Stimulated activated naive B cell treated with anti-CD40 and anti-IgM and Interleukin-4, amounts not matched to agents 10 μg/mL and 1 μg/mL and 100 μg/mL, for 72 hours (primary cell): ENCODE measurements at regions not wholly inside any gene's neighbourhood (a gene's known extent, or its start where the extent isn't known, plus 50 kb on each side); places are given as distances from the start of the nearest gene placed in this dataset.
A peak's percentile ranks its signal among the peaks of the same experiment; 100 is the strongest.

Experiments
- ATAC-seq, 2 donors: fragments of 150-1000 bp; cut with Tn5 transposase; replicated peaks; 2 replicates each; pipeline ENCODE4 v1.10.0; 2021; ENCODE audit warnings: moderate library complexity in 1 of 2
- DNase-seq: peaks from one replicate; pipeline ENCODE4 v3.0.0; 2021
- H3K27ac Mint-ChIP-seq: one replicate; pipeline ENCODE4 v1.8.0; 2022; ENCODE audit warnings: mild to moderate bottlenecking, mixed read lengths
- H3K27me3 Mint-ChIP-seq, 2 donors: one replicate each; pipeline ENCODE4 v1.8.0; 2022; ENCODE audit warnings: mixed read lengths in 2 of 2
- H3K36me3 Mint-ChIP-seq, 2 donors: one replicate each; pipeline ENCODE4 v1.8.0; 2022; ENCODE audit warnings: mixed read lengths in 2 of 2, mild to moderate bottlenecking in 1 of 2
- H3K4me1 Mint-ChIP-seq, 2 donors: one replicate each; pipeline ENCODE4 v1.8.0; 2022; ENCODE audit warnings: mixed read lengths in 2 of 2, mild to moderate bottlenecking in 1 of 2
- H3K4me3 Mint-ChIP-seq, 2 donors: one replicate each; pipeline ENCODE4 v1.8.0; 2022; ENCODE audit warnings: mild to moderate bottlenecking in 2 of 2, mixed read lengths in 2 of 2, moderate library complexity in 1 of 2
- H3K9me3 Mint-ChIP-seq, 2 donors: one replicate each; pipeline ENCODE4 v1.8.0; 2022; ENCODE audit warnings: mixed read lengths in 2 of 2, mild to moderate bottlenecking in 1 of 2

GRCh38 chr2:52571380-52572347 is 1195.9 kb upstream of the CHAC2 start:
- Mint-ChIP-seq H3K4me3 (no peak overlapping the region), H3K36me3 (no peaks in the 10 kb centered on the region), H3K9me3 (peaks cover 25 to 29% of the 10 kb centered on the region in 2 donors), H3K27ac (no peak overlapping the region), H3K4me1 (no peaks in the 10 kb centered on the region), H3K27me3 (no peaks in the 10 kb centered on the region)
- ATAC-seq (no peak), DNase-seq (no peak)

- Mint-ChIP-seq H3K4me3 (no peak overlapping the region), H3K4me1 (no peaks in the 10 kb centered on the region), H3K27me3 (no peaks in the 10 kb centered on the region), H3K27ac (no peak overlapping the region), H3K36me3 (no peaks in the 10 kb centered on the region), H3K9me3 (peaks cover 25 to 29% of the 10 kb centered on the region in 2 donors)
- DNase-seq (no peak), ATAC-seq (no peak)
Observed at GRCh38 chr2:52570716-52571115, 1196.9 kb upstream of the CHAC2 start.

DNA sequence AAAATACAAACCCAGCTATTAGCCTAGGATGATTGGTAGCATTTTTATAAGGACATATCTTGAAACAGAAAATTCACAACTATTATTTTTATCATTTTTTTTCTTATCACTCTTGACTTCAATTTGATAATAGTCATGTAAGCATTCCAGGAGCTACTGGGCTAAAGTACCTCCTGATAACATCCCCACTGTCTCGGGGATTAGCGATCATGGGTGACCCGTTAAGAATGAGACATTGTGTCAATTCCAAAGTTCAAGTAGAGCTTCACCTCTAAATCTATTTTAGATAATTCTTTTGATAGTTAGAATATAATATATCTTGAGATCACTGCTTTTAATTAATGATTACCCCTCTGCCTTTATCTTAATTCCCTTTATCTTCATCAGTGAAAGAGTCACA is 1204.5 kb upstream of the CHAC2 start:
- Mint-ChIP-seq H3K27me3 (no peaks in the 10 kb centered on the region), H3K9me3 (peaks cover 0 to 2% of the 10 kb centered on the region in 2 donors), H3K27ac (no peak overlapping the region)

DNA sequence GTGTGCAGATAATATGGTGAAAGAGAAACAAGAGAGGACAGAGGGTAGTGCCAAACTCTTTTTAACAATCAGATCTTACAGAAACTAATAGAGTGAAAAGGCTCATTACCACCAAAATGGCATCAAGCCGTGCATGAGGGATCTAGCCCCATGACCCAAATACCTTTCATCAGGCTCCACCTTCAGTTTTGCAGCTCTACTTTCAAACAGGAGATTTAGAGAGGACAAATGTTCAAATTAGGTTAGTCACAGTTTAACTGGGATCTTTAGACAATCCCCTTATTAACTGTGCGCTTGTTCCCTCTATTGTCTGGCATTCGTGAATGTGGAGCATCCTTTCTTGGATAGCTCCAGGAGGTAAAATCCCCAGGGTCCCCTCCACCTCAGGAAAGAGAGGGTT is 1209.3 kb upstream of the CHAC2 start:
- DNase-seq (no peak), ATAC-seq (no peak)
- Mint-ChIP-seq H3K4me1 (no peaks in the 10 kb centered on the region), H3K36me3 (no peaks in the 10 kb centered on the region), H3K9me3 (peaks cover 0 to under 1% of the 10 kb centered on the region in 2 donors), H3K4me3 (no peak overlapping the region), H3K27ac (no peak overlapping the region), H3K27me3 (no peaks in the 10 kb centered on the region)

More for the DNA sequence above, 1204.5 kb upstream of the CHAC2 start:
- no peak for ATAC-seq
- H3K4me1 Mint-ChIP-seq = no peaks in the 10 kb centered on the region
- no peak for DNase-seq
- H3K36me3 Mint-ChIP-seq = no peaks in the 10 kb centered on the region
- no peak overlapping the region for H3K4me3 Mint-ChIP-seq

GRCh38 chr2:52542297-52542696 is 1225.3 kb upstream of the CHAC2 start:
- Mint-ChIP-seq H3K27ac (no peak overlapping the region), H3K4me1 (no peaks in the 10 kb centered on the region), H3K27me3 (no peaks in the 10 kb centered on the region), H3K36me3 (no peaks in the 10 kb centered on the region), H3K9me3 (peaks cover 0 to 9% of the 10 kb centered on the region in 2 donors), H3K4me3 (no peak overlapping the region)
- DNase-seq (no peak), ATAC-seq (peak in 1 of 2 donors; percentile 27)

DNA sequence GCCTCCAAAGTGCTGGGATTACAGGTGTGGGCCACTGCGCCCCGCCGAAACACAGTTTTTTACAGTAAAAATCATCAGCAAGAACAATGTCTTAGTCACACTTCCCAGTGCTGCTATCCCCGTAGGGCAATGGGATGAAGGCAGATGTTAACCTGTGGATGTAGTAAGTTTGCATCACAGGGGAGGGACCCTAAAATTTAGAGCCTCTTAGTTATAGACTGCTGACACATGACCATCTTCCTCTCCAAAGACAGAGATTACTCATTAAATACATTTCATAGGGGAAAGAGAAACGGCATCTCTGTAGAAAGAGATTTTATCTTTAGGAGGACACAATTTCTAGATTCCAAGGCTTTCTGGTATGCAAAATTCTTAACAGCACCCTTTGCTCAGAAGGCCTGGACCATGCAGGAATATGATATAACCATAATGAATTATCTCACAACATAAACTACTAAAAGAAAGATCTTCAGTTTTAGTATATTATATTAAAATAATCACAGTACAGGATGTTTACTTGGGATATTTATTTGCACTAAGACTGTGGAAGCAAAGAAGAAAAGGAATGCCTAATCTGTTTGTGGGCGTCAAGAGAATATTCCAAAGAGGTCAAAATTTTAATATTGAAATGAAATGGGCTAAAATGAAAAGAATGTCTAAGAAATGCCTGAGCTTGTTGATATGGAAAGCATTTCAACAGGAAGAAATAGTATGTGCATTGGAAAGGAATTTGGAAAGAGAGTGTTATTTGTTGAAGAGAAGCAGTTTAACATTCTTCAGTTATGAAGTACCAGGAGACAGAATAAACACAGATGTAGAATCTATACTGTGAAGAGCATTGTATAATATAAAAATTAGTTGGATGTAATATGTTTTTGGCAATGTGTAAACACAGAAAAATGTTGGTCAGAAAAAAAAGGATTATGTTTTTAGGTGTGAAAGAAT is 1228.3 kb upstream of the CHAC2 start:
- Mint-ChIP-seq H3K4me1 (no peaks in the 10 kb centered on the region), H3K27ac (no peak overlapping the region), H3K27me3 (no peaks in the 10 kb centered on the region), H3K36me3 (no peaks in the 10 kb centered on the region), H3K4me3 (no peak overlapping the region), H3K9me3 (peaks cover 0 to 11% of the 10 kb centered on the region in 2 donors)
- DNase-seq (no peak), ATAC-seq (no peak)

- Mint-ChIP-seq H3K27ac (no peak overlapping the region), H3K9me3 (peaks cover 0 to 12% of the 10 kb centered on the region in 2 donors)
Observed at GRCh38 chr2:52537588-52537987, 1230.0 kb upstream of the CHAC2 start.

DNA sequence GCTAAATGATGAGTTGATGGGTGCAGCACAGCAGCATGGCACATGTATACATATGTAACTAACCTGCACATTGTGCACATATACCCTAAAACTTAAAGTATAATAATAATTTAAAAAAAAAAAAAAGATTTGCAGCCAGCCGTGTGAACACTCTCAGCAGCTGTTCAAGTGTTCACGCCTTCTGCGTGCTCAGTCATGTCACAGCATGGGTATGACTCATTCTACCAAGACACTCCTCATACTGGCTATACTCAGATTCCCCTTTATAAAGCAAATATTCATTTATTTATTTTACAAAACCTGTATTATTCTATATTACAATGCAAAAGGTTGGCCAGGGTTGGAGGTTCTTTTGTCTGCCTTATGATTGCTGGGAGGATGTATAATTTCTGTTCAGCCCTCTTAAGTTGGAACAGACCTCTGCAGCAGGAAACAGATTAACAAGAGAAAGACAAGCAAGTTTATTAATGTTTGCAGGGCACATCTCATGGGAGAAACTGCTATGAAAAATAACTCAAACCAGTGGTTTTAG is 1230.6 kb upstream of the CHAC2 start:
- H3K9me3 Mint-ChIP-seq = peaks cover 0 to 9% of the 10 kb centered on the region in 2 donors
- ATAC-seq (no peak), DNase-seq (no peak)
- no peak overlapping the region for H3K27ac Mint-ChIP-seq
- no peaks in the 10 kb centered on the region for H3K27me3 Mint-ChIP-seq
- no peaks in the 10 kb centered on the region for H3K36me3 Mint-ChIP-seq
- no peaks in the 10 kb centered on the region for H3K4me1 Mint-ChIP-seq
- no peak overlapping the region for H3K4me3 Mint-ChIP-seq

More at GRCh38 chr2:52537588-52537987, 1230.0 kb upstream of the CHAC2 start:
- no peak overlapping the region for H3K4me3 Mint-ChIP-seq
- H3K36me3 Mint-ChIP-seq = no peaks in the 10 kb centered on the region
- no peaks in the 10 kb centered on the region for H3K27me3 Mint-ChIP-seq
- DNase-seq (no peak), ATAC-seq (no peak)
- H3K4me1 Mint-ChIP-seq = no peaks in the 10 kb centered on the region

GRCh38 chr2:52532956-52533355 is 1234.6 kb upstream of the CHAC2 start:
- Mint-ChIP-seq H3K27ac (no peak overlapping the region), H3K4me1 (no peaks in the 10 kb centered on the region), H3K9me3 (peaks cover 0 to 7% of the 10 kb centered on the region in 2 donors), H3K4me3 (no peak overlapping the region), H3K36me3 (no peaks in the 10 kb centered on the region), H3K27me3 (no peaks in the 10 kb centered on the region)
- DNase-seq (no peak), ATAC-seq (no peak)

DNA sequence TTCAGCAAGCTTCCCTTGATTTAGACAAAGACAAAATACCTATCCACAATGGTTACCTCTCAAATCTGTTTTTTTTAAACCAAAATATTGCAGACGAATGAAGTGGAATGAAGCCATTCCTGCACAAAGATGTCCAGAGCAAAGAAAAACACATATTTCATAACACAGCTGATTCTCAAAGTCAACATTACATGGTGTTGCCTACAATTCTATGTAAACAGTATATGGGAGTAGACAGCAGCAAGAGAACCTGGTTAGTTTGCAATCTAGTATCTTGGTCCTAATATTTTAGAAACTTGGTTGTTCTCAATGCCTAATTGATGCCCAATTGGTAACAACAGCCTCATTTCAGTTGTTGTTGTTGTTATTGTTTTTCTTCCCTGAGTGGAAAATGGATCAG is 1240.9 kb upstream of the CHAC2 start:
- Mint-ChIP-seq H3K9me3 (peaks cover 0 to 3% of the 10 kb centered on the region in 2 donors), H3K27ac (no peak overlapping the region), H3K36me3 (no peaks in the 10 kb centered on the region), H3K27me3 (no peaks in the 10 kb centered on the region), H3K4me3 (no peak overlapping the region), H3K4me1 (no peaks in the 10 kb centered on the region)
- ATAC-seq = no peak
- DNase-seq = no peak

DNA sequence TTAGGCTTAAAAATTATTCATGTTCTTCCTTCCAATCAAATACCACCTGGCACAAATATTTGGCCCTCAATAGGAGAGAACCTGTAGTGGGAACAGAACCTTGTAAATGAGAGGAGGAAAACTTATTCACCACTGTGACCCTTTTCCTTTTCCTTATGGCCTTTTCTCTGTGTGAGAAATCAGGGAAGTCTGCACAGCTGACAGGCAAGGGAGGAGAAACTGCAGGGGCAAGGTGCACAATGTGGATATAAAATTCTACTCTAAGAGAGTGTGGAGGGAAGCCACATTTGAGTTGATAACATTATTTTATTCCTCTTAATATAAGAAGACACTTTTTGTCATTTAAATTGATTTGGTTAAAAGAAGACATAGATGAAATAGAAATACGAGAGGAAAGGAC is 1247.0 kb upstream of the CHAC2 start:
- Mint-ChIP-seq H3K9me3 (peaks cover 0 to 2% of the 10 kb centered on the region in 2 donors), H3K4me1 (no peaks in the 10 kb centered on the region), H3K36me3 (no peaks in the 10 kb centered on the region), H3K4me3 (no peak overlapping the region), H3K27ac (no peak overlapping the region), H3K27me3 (no peaks in the 10 kb centered on the region)
- DNase-seq = no peak
- no peak for ATAC-seq

- DNase-seq = no peak
- H3K4me1 Mint-ChIP-seq = no peaks in the 10 kb centered on the region
Observed at GRCh38 chr2:52518678-52519077, 1248.9 kb upstream of the CHAC2 start.

DNA sequence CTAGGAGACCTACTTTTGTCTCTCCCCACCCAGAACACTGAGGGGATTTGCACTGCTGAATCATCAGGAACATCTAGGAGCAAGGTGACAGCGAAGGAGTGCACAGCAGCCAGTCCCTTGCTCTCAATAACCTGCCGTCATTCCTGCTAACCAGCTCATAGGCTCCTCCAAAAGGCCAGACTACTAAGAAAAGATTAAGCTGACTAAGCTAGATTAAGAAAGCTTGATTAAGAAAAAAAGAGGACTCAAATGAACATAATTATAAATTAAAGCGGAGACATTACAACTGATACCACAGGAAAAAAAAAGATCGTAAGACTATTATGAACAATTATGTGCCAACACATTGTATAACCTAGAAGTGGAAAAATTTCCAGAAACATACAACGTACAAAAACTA is 1254.8 kb upstream of the CHAC2 start:
- H3K27ac Mint-ChIP-seq = no peak overlapping the region
- DNase-seq = no peak
- H3K4me1 Mint-ChIP-seq = no peaks in the 10 kb centered on the region
- H3K4me3 Mint-ChIP-seq = no peak overlapping the region
- ATAC-seq = no peak
- no peaks in the 10 kb centered on the region for H3K27me3 Mint-ChIP-seq
- H3K36me3 Mint-ChIP-seq = no peaks in the 10 kb centered on the region
- peaks cover 0 to 3% of the 10 kb centered on the region in 2 donors for H3K9me3 Mint-ChIP-seq

More at GRCh38 chr2:52518678-52519077, 1248.9 kb upstream of the CHAC2 start:
- Mint-ChIP-seq H3K4me3 (no peak overlapping the region), H3K36me3 (no peaks in the 10 kb centered on the region), H3K27ac (no peak overlapping the region), H3K9me3 (peaks cover 0 to 3% of the 10 kb centered on the region in 2 donors), H3K27me3 (no peaks in the 10 kb centered on the region)
- ATAC-seq = no peak

DNA sequence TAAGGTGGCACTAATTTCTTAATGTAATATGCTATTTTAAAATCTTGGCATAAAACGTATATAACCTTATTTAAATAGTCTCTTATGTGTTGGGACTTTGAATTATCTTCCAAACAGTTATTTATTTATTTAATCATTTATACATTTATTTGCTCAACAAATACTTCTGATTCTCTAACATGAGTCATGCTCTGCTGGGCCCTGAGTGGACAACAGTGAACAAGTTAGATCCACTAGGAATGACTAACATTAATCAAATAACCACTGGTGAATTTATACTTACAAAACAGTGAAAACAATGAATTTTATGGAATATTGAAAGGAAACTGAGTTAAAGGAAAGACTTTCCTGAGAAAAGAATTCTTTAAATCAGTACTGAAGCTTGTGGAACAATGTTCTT is 1257.2 kb upstream of the CHAC2 start:
- Mint-ChIP-seq H3K36me3 (no peaks in the 10 kb centered on the region), H3K27ac (no peak overlapping the region), H3K27me3 (no peaks in the 10 kb centered on the region), H3K9me3 (peaks cover 0 to 1% of the 10 kb centered on the region in 2 donors), H3K4me3 (no peak overlapping the region), H3K4me1 (no peaks in the 10 kb centered on the region)
- ATAC-seq (no peak), DNase-seq (no peak)
